Neural crest cell (in vitro differentiated cells): ENCODE measurements at regions not wholly inside any gene's neighbourhood (a gene's known extent, or its start where the extent isn't known, plus 50 kb on each side); places are given as distances from the start of the nearest gene placed in this dataset.

Experiments used
- DNase-seq: peaks from one replicate; pipeline ENCODE4 v3.0.0; 2021; ENCODE audit warnings: low read depth, mixed read lengths, low spot score
- H3K27ac Mint-ChIP-seq: one replicate; pipeline ENCODE4 v1.8.0; 2021; ENCODE audit warnings: mild to moderate bottlenecking, mixed read lengths; ENCODE audit not compliant: unreplicated experiment
- H3K27me3 Mint-ChIP-seq: 2 replicates; pipeline ENCODE4 v1.8.0; 2021; ENCODE audit warnings: low read depth, mild to moderate bottlenecking, mixed read lengths
- H3K36me3 Mint-ChIP-seq: 2 replicates; pipeline ENCODE4 v1.8.0; 2021; ENCODE audit warnings: low read depth, mild to moderate bottlenecking, mixed read lengths
- H3K4me1 Mint-ChIP-seq: 2 replicates; pipeline ENCODE4 v1.8.0; 2021; ENCODE audit warnings: mixed read lengths
- H3K4me3 Mint-ChIP-seq: one replicate; pipeline ENCODE4 v1.8.0; 2021; ENCODE audit warnings: mild to moderate bottlenecking, mixed read lengths
- H3K9me3 Mint-ChIP-seq: 2 replicates; pipeline ENCODE4 v1.8.0; 2021; ENCODE audit warnings: mixed read lengths
- CTCF ChIP-seq: fragments of 200-600 bp; sonication (generic); conservative IDR thresholded peaks from 2 replicates; pipeline ENCODE4 v1.5.0; 2021; ENCODE audit warnings: antibody characterized with exemption, mild to moderate bottlenecking

DNA sequence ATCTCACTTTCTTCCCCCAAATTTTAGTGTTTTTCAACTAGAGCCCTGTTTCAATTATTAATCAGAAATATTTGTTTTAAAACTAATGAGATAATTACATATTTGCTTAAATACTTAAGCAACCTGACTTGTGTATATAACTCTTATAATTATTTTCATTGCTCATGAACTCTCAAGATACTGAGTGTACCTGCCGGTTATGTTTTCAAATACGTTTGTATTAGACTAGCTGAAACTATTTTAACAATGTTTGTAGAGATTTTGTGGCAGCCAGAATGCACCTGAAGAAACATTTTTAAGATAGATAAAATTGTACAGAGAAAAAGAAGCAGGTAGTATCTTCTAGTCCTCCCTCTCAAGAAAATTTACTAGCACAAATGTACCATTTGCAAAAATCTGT lies 140.6 kb upstream of the CXADR start:
- Mint-ChIP-seq H3K27ac (no peak overlapping the region), H3K4me3 (no peak overlapping the region), H3K27me3 (no peaks in the 10 kb centered on the region), H3K36me3 (no peaks in the 10 kb centered on the region), H3K9me3 (no peaks in the 10 kb centered on the region), H3K4me1 (peaks cover 10% of the 10 kb centered on the region)
- no peak for DNase-seq
- TF ChIP-seq CTCF, result no peak

DNA sequence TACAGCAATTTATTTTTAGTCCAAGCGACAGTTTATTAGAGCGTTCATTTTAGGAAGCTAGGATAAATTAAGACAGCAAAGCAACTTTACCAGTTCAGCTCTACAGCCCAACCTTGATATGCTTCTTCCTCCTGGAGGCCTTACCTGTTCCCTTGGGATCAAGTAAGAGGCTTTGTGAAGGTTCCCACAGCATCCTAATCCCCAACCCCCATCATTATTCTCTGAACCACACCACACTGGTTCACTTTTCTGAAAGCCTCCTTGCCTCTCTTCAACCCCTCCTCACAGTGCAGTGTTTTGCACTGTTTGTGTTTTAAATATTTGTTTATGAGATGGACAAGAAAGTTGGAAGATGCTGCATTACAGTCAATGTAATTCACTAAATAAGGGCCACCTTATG lies 126.3 kb upstream of the CXADR start:
- no peak overlapping the region for H3K27ac Mint-ChIP-seq
- peaks cover 3% of the 10 kb centered on the region for H3K27me3 Mint-ChIP-seq
- H3K4me1 Mint-ChIP-seq, result no peaks in the 10 kb centered on the region
- DNase-seq, result no peak
- peaks cover 6% of the 10 kb centered on the region for H3K36me3 Mint-ChIP-seq
- TF ChIP-seq CTCF, result no peak
- H3K4me3 Mint-ChIP-seq, result no peak overlapping the region
- peaks cover 3% of the 10 kb centered on the region for H3K9me3 Mint-ChIP-seq

DNA sequence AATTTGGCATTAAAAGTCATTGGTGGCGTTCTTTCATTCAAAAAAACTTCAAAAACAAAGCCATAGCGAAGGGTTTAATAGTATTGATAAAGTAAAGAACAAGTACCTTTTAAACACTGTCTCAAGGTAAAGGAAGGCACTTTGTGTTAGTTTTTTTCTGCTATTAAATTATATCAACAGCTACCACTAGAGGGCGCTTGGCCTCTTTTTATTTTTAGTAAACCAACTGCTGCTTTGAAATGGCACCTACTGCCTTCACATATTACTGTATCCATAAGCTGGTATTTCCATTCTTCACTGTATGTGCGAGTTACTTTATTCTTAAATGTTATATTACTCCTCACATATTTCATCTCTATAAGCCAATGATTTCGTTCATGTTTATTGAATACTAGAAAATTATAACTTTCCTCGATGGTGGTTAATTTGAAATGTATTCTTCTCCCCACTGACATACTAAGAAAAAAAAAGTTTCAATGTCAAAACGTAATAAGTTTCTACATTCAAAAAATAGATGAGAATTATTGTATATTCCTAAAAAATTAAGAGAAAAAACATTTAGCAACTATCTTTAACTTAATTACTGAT lies 125.7 kb upstream of the CXADR start:
- peak; percentile 59 for DNase-seq
- no peak overlapping the region for H3K4me3 Mint-ChIP-seq
- H3K36me3 Mint-ChIP-seq, result peaks cover 3% of the 10 kb centered on the region
- H3K9me3 Mint-ChIP-seq, result peaks cover 2% of the 10 kb centered on the region
- TF ChIP-seq CTCF, result peak; percentile 90
- H3K4me1 Mint-ChIP-seq, result no peaks in the 10 kb centered on the region
- no peak overlapping the region for H3K27ac Mint-ChIP-seq
- H3K27me3 Mint-ChIP-seq, result peaks cover 3% of the 10 kb centered on the region

- Mint-ChIP-seq H3K4me1 (peaks cover under 1% of the 10 kb centered on the region), H3K4me3 (no peak overlapping the region), H3K27me3 (peaks cover 3% of the 10 kb centered on the region), H3K36me3 (no peaks in the 10 kb centered on the region), H3K9me3 (no peaks in the 10 kb centered on the region), H3K27ac (no peak overlapping the region)
- DNase-seq, result no peak
- no peak for TF ChIP-seq CTCF
Observed at GRCh38 chr21:17388226-17388625, 124.6 kb upstream of the CXADR start.

GRCh38 chr21:17389311-17389710 lies 123.5 kb upstream of the CXADR start:
- peaks cover 3% of the 10 kb centered on the region for H3K27me3 Mint-ChIP-seq
- peaks cover 8% of the 10 kb centered on the region for H3K4me1 Mint-ChIP-seq
- H3K4me3 Mint-ChIP-seq, result no peak overlapping the region
- no peaks in the 10 kb centered on the region for H3K36me3 Mint-ChIP-seq
- no peak for DNase-seq
- no peak for TF ChIP-seq CTCF
- no peaks in the 10 kb centered on the region for H3K9me3 Mint-ChIP-seq
- no peak overlapping the region for H3K27ac Mint-ChIP-seq
